ENCODE measurements at regions not wholly inside any gene's neighbourhood (a gene's known extent, or its start where the extent isn't known, plus 50 kb on each side); places are given as distances from the start of the nearest gene placed in this dataset.

DNA sequence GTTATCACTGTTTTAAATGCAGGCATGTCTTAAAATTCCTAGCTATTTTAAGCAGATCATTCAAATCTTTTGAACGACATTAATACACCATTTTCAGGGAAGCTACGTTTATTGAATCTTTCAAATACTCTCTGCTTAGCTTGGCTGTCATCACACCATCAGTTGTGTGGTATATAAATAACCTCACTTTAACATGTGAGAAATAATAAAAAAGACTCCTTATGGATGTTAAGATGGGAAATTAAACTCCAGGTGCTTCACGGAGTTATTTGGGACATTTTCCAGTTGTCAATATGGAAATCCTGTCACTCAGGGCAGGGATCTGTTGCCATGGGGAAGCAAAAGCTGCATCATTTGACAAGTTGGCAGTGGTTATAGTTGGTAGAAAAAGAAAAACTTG, 649.2 kb upstream of the CDH2 start:
- DNase-seq (no peak), ATAC-seq (ENCODE audit: insufficient read depth, low FRiP score) (no peak)
- H3K9me3 ChIP-seq (ENCODE audit: control insufficient read depth in 4 of 4, insufficient read depth in 3 of 4, low read length in 3 of 4): no peaks in the 10 kb centered on the region
- H3K27me3 ChIP-seq (ENCODE audit: control insufficient read depth in 3 of 3, insufficient read depth in 3 of 3, low read length in 2 of 3): no peaks in the 10 kb centered on the region
- no peak overlapping the region for H3K9ac ChIP-seq (ENCODE audit: insufficient read depth in 1 of 2, low read length in 2 of 2)
- H3K4me3 ChIP-seq: no peak overlapping the region
- no peaks in the 10 kb centered on the region for H3K4me1 ChIP-seq (ENCODE audit: control insufficient read depth in 5 of 5, insufficient read depth in 5 of 5, low read length in 5 of 5)
- H3K27ac ChIP-seq (ENCODE audit: low read depth in 1 of 2, low read length in 1 of 2): no peak overlapping the region
- no peaks in the 10 kb centered on the region for H3K36me3 ChIP-seq (ENCODE audit: control insufficient read depth in 4 of 4, insufficient read depth in 4 of 4, low read length in 4 of 4)
- TF ChIP-seq, protein P1, sequence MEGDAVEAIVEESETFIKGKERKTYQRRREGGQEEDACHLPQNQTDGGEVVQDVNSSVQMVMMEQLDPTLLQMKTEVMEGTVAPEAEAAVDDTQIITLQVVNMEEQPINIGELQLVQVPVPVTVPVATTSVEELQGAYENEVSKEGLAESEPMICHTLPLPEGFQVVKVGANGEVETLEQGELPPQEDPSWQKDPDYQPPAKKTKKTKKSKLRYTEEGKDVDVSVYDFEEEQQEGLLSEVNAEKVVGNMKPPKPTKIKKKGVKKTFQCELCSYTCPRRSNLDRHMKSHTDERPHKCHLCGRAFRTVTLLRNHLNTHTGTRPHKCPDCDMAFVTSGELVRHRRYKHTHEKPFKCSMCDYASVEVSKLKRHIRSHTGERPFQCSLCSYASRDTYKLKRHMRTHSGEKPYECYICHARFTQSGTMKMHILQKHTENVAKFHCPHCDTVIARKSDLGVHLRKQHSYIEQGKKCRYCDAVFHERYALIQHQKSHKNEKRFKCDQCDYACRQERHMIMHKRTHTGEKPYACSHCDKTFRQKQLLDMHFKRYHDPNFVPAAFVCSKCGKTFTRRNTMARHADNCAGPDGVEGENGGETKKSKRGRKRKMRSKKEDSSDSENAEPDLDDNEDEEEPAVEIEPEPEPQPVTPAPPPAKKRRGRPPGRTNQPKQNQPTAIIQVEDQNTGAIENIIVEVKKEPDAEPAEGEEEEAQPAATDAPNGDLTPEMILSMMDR (IDR thresholded peaks at IDR 0.05; ENCODE audit: control extremely low read depth, extremely low read depth): no peak
- WGBS, 2 donors: 79 to 80% methylated on average over 3 of the region's 3 CpGs

DNA sequence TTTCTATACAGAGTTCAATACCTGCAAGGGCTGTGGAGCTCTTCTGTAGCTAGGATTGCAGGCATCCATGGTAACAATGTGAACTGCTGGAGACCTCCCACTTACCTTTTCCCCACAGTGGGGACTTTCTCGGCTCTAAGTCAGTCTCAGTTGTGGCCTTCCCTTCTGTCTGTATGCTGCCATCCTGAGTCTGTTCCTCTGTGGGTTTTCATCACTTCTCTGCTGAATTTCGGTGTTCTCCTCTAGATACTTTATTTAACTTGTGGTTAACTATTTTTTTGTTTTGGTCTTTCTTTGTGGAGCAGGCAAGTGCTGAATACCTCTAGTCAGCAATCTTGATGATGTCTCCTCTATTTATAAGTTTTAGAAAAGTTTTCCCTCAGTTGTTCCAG, 647.2 kb upstream of the CDH2 start:
- Histone ChIP-seq H3K9me3 (ENCODE audit: control insufficient read depth in 4 of 4, insufficient read depth in 3 of 4, low read length in 3 of 4) (no peaks in the 10 kb centered on the region), H3K4me3 (no peak overlapping the region), H3K27me3 (ENCODE audit: control insufficient read depth in 3 of 3, insufficient read depth in 3 of 3, low read length in 2 of 3) (no peaks in the 10 kb centered on the region), H3K36me3 (ENCODE audit: control insufficient read depth in 4 of 4, insufficient read depth in 4 of 4, low read length in 4 of 4) (no peaks in the 10 kb centered on the region), H3K4me1 (ENCODE audit: control insufficient read depth in 5 of 5, insufficient read depth in 5 of 5, low read length in 5 of 5) (no peaks in the 10 kb centered on the region), H3K27ac (ENCODE audit: low read depth in 1 of 2, low read length in 1 of 2) (no peak overlapping the region), H3K9ac (ENCODE audit: insufficient read depth in 1 of 2, low read length in 2 of 2) (no peak overlapping the region)
- TF ChIP-seq, protein P1 (IDR thresholded peaks at IDR 0.05; ENCODE audit: control extremely low read depth, extremely low read depth): no peak
- 82 to 84% methylated on average over 2 of the region's 2 CpGs for WGBS, 2 donors
- DNase-seq: no peak
- ATAC-seq (ENCODE audit: insufficient read depth, low FRiP score): no peak

DNA sequence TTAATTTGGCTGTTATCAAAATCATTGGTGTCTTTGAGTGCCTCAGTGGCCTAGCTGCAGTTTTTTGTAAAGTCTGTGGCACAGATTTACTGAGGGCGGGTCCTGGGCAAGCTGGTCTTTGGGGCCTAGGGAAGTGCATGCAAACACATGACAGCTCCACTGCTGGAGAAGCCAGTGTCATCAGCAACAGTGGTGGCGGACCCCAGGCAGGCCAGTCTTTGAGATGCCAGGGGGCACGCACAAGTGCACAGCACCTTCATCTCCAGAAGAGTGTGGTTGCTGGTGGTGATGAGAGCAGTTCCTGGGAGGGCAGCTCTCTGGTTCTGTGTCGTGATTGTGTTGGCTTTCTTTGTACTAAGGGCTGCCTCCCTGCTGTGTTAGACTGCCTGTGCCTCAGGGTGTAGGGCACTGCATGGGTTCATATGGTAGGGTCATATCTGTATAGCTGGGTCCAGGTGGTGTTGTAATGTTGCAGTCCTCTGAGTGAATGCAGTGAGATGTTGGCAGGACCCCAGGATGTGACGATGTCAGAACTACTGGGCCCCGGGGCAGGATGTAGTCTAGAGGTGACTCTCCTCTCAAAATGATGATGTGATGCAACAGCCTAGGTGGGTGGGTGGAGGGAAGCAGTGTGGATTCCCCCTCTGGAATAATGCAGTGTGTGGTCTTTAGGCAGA, 646.7 kb upstream of the CDH2 start:
- Histone ChIP-seq H3K9ac (ENCODE audit: insufficient read depth in 1 of 2, low read length in 2 of 2) (no peak overlapping the region), H3K36me3 (ENCODE audit: control insufficient read depth in 4 of 4, insufficient read depth in 4 of 4, low read length in 4 of 4) (no peaks in the 10 kb centered on the region), H3K9me3 (ENCODE audit: control insufficient read depth in 4 of 4, insufficient read depth in 3 of 4, low read length in 3 of 4) (no peaks in the 10 kb centered on the region), H3K4me1 (ENCODE audit: control insufficient read depth in 5 of 5, insufficient read depth in 5 of 5, low read length in 5 of 5) (no peaks in the 10 kb centered on the region), H3K27me3 (ENCODE audit: control insufficient read depth in 3 of 3, insufficient read depth in 3 of 3, low read length in 2 of 3) (no peaks in the 10 kb centered on the region), H3K4me3 (no peak overlapping the region), H3K27ac (ENCODE audit: low read depth in 1 of 2, low read length in 1 of 2) (no peak overlapping the region)
- ATAC-seq (ENCODE audit: insufficient read depth, low FRiP score) (no peak), DNase-seq (no peak)
- 92 to 93% methylated on average over 6 of the region's 6 CpGs for WGBS, 2 donors
- TF ChIP-seq, protein P1 (IDR thresholded peaks at IDR 0.05; ENCODE audit: control extremely low read depth, extremely low read depth): no peak

DNA sequence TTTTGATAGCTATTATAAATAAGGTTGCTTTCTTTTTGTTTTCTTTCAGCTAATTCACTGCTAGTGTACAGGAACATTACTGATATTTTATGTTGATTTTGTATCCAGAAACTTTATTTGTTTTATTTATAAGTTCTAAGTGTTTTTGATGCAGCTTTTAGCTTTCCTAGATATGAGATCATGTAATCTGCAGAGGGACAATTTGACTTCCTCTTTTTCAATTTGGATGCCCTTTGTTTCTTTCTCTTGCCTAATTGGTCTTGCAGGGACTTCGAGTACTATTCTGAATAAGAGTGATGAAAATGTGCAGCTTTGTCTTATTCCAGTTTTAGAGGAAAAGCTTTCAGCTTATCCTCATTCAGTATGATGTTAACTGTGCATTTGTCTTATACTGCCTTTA, 643.4 kb upstream of the CDH2 start:
- peaks cover 0 to 4% (median 0%) of the 10 kb centered on the region in 5 donors for H3K4me1 ChIP-seq (ENCODE audit: control insufficient read depth in 5 of 5, insufficient read depth in 5 of 5, low read length in 5 of 5)
- TF ChIP-seq, protein P1 (IDR thresholded peaks at IDR 0.05; ENCODE audit: control extremely low read depth, extremely low read depth): no peak
- DNase-seq (no peak), ATAC-seq (ENCODE audit: insufficient read depth, low FRiP score) (no peak)
- H3K27me3 ChIP-seq (ENCODE audit: control insufficient read depth in 3 of 3, insufficient read depth in 3 of 3, low read length in 2 of 3): no peaks in the 10 kb centered on the region
- WGBS, 2 donors: 70 to 81% methylated on average over 1 of the region's 1 CpG
- no peak overlapping the region for H3K4me3 ChIP-seq
- H3K9ac ChIP-seq (ENCODE audit: insufficient read depth in 1 of 2, low read length in 2 of 2): no peak overlapping the region
- no peaks in the 10 kb centered on the region for H3K36me3 ChIP-seq (ENCODE audit: control insufficient read depth in 4 of 4, insufficient read depth in 4 of 4, low read length in 4 of 4)
- H3K27ac ChIP-seq (ENCODE audit: low read depth in 1 of 2, low read length in 1 of 2): no peak overlapping the region
- no peaks in the 10 kb centered on the region for H3K9me3 ChIP-seq (ENCODE audit: control insufficient read depth in 4 of 4, insufficient read depth in 3 of 4, low read length in 3 of 4)

Data from lung (tissue), 11 donors.